PFSK-1 (cell line): ENCODE measurements at regions not wholly inside any gene's neighbourhood (a gene's known extent, or its start where the extent isn't known, plus 50 kb on each side); places are given as distances from the start of the nearest gene placed in this dataset.

Source experiments
- POLR2AphosphoS5 ChIP-seq: IDR thresholded peaks from 2 replicates; pipeline ENCODE4 v1.6.1; 2012; ENCODE audit warnings: low read depth, mild to moderate bottlenecking, control low read depth, low read length, moderate library complexity
- TAF1 ChIP-seq: IDR thresholded peaks from 2 replicates; pipeline ENCODE4 v1.6.1; 2012; ENCODE audit warnings: low read length, control low read depth, borderline replicate concordance; ENCODE audit not compliant: insufficient read depth

DNA sequence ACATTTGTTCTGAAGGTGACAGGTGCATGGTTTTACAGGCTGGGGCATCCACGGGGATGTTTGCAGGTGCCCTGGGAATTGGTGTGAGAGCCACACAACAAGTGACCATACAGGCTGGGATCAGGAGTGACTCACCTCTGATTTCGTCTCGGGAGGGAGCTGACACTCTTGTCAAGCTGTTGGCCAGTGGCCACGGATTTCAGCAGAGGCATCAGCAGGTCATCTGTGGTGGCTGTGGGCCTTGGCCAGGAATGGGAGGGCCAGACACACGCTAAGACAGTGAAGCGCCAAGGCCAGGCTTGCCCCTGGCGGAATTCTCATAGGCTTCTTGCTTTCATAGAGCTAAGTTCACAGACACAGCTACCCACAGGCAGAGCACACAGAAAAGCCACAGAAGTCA is 108.6 kb downstream of the HSPH1 start:
- no peak for TF ChIP-seq POLR2AphosphoS5
- TF ChIP-seq TAF1: no peak
